ENCODE measurements at regions not wholly inside any gene's neighbourhood (a gene's known extent, or its start where the extent isn't known, plus 50 kb on each side); places are given as distances from the start of the nearest gene placed in this dataset.

DNA sequence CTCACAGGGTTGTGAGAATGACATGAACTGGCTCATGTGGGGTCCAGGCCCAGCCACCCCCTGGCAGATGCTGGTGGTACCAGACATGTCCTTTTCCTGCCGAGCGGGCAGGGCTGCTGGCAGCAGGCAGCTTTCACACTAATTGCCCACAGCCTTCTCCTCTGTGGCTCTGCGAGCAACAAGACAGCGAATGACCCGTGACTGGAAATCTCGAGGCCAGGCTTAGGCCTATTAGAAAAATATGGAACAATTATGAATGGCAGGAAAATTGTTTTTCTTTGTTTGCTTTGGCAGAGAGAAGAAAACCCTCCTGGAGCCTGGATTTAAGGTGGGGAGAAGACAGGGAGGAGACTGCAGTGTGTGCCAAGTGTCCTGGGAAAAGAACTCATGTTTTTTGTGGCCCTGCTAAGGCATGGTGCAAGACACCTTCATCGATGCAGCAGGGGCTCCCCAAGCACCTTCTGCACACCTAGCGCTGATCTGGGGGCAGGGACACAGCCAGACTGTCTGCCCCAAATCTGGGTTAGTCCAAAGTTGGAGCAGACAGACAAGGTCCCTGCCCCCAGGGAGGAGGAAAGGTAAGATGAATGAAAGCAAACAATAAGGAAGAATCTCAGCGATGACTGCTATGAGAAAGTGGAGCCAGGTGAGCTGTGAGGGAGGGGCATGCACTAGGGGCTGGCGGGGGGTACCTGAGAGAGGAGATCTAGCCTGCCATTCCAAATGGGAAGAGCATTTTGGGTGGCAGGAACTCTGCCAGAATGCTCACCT is 193.8 kb upstream of the TLE3 start (continued):
- TF ChIP-seq, protein P1, sequence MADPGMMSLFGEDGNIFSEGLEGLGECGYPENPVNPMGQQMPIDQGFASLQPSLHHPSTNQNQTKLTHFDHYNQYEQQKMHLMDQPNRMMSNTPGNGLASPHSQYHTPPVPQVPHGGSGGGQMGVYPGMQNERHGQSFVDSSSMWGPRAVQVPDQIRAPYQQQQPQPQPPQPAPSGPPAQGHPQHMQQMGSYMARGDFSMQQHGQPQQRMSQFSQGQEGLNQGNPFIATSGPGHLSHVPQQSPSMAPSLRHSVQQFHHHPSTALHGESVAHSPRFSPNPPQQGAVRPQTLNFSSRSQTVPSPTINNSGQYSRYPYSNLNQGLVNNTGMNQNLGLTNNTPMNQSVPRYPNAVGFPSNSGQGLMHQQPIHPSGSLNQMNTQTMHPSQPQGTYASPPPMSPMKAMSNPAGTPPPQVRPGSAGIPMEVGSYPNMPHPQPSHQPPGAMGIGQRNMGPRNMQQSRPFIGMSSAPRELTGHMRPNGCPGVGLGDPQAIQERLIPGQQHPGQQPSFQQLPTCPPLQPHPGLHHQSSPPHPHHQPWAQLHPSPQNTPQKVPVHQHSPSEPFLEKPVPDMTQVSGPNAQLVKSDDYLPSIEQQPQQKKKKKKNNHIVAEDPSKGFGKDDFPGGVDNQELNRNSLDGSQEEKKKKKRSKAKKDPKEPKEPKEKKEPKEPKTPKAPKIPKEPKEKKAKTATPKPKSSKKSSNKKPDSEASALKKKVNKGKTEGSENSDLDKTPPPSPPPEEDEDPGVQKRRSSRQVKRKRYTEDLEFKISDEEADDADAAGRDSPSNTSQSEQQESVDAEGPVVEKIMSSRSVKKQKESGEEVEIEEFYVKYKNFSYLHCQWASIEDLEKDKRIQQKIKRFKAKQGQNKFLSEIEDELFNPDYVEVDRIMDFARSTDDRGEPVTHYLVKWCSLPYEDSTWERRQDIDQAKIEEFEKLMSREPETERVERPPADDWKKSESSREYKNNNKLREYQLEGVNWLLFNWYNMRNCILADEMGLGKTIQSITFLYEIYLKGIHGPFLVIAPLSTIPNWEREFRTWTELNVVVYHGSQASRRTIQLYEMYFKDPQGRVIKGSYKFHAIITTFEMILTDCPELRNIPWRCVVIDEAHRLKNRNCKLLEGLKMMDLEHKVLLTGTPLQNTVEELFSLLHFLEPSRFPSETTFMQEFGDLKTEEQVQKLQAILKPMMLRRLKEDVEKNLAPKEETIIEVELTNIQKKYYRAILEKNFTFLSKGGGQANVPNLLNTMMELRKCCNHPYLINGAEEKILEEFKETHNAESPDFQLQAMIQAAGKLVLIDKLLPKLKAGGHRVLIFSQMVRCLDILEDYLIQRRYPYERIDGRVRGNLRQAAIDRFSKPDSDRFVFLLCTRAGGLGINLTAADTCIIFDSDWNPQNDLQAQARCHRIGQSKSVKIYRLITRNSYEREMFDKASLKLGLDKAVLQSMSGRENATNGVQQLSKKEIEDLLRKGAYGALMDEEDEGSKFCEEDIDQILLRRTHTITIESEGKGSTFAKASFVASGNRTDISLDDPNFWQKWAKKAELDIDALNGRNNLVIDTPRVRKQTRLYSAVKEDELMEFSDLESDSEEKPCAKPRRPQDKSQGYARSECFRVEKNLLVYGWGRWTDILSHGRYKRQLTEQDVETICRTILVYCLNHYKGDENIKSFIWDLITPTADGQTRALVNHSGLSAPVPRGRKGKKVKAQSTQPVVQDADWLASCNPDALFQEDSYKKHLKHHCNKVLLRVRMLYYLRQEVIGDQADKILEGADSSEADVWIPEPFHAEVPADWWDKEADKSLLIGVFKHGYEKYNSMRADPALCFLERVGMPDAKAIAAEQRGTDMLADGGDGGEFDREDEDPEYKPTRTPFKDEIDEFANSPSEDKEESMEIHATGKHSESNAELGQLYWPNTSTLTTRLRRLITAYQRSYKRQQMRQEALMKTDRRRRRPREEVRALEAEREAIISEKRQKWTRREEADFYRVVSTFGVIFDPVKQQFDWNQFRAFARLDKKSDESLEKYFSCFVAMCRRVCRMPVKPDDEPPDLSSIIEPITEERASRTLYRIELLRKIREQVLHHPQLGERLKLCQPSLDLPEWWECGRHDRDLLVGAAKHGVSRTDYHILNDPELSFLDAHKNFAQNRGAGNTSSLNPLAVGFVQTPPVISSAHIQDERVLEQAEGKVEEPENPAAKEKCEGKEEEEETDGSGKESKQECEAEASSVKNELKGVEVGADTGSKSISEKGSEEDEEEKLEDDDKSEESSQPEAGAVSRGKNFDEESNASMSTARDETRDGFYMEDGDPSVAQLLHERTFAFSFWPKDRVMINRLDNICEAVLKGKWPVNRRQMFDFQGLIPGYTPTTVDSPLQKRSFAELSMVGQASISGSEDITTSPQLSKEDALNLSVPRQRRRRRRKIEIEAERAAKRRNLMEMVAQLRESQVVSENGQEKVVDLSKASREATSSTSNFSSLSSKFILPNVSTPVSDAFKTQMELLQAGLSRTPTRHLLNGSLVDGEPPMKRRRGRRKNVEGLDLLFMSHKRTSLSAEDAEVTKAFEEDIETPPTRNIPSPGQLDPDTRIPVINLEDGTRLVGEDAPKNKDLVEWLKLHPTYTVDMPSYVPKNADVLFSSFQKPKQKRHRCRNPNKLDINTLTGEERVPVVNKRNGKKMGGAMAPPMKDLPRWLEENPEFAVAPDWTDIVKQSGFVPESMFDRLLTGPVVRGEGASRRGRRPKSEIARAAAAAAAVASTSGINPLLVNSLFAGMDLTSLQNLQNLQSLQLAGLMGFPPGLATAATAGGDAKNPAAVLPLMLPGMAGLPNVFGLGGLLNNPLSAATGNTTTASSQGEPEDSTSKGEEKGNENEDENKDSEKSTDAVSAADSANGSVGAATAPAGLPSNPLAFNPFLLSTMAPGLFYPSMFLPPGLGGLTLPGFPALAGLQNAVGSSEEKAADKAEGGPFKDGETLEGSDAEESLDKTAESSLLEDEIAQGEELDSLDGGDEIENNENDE (IDR thresholded peaks at IDR 0.05; ENCODE audit: low read depth, low read length), result no peak
